ENCODE measurements at regions not wholly inside any gene's neighbourhood (a gene's known extent, or its start where the extent isn't known, plus 50 kb on each side); places are given as distances from the start of the nearest gene placed in this dataset.

GRCh38 chr2:48200620-48201293 is 113.7 kb upstream of the FOXN2 start:
- TF ChIP-seq CTCF (IDR thresholded peaks at IDR 0.05): no peak
- no peak for TF ChIP-seq POLR2AphosphoS5 (IDR thresholded peaks at IDR 0.05)
